Liver (tissue), 3 donors: ENCODE measurements at regions not wholly inside any gene's neighbourhood (a gene's known extent, or its start where the extent isn't known, plus 50 kb on each side); places are given as distances from the start of the nearest gene placed in this dataset.

ENCODE experiments used
- CTCF ChIP-seq: fragments of 150-350 bp; IDR thresholded peaks from 2 replicates; pipeline ENCODE4 v1.5.1; 2017; ENCODE audit warnings: improper control_type of control experiment, low read depth, low read length; ENCODE audit not compliant: missing input control
- EGR1 ChIP-seq, 2 donors: IDR thresholded peaks; 2 replicates each; pipeline ENCODE4 v1.6.1; 2016 to 2018; ENCODE audit warnings: antibody characterized with exemption in 2 of 2, low read depth in 2 of 2
- GABPA ChIP-seq, 2 donors: IDR thresholded peaks in 1 of 2; conservative IDR thresholded peaks in 1 of 2; 2 replicates each; pipeline ENCODE4 v1.6.1; 2016; ENCODE audit warnings: antibody characterized with exemption in 2 of 2, mild to moderate bottlenecking in 1 of 2, moderate library complexity in 1 of 2
- JUND ChIP-seq, 2 donors: IDR thresholded peaks; 2 replicates each; pipeline ENCODE4 v1.6.1; 2016; ENCODE audit warnings: antibody characterized with exemption in 2 of 2
- MAX ChIP-seq: IDR thresholded peaks from 2 replicates; pipeline ENCODE4 v1.6.1; 2016; ENCODE audit warnings: antibody characterized with exemption
- RAD21 ChIP-seq, 2 donors: IDR thresholded peaks; 2 replicates each; pipeline ENCODE4 v1.6.1; 2016; ENCODE audit warnings: antibody characterized with exemption in 2 of 2, mild to moderate bottlenecking in 2 of 2
- REST ChIP-seq: IDR thresholded peaks from 2 replicates; pipeline ENCODE4 v1.6.1; 2016; ENCODE audit warnings: antibody characterized with exemption, mild to moderate bottlenecking
- RXRA ChIP-seq, 2 donors: IDR thresholded peaks; 2 replicates each; pipeline ENCODE4 v1.6.1; 2017 to 2018; ENCODE audit warnings: antibody characterized with exemption in 2 of 2, mild to moderate bottlenecking in 1 of 2
- SP1 ChIP-seq: IDR thresholded peaks from 2 replicates; pipeline ENCODE4 v1.6.1; 2018; ENCODE audit warnings: antibody characterized with exemption, mild to moderate bottlenecking
- TAF1 ChIP-seq: conservative IDR thresholded peaks from 2 replicates; pipeline ENCODE4 v1.6.1; 2016; ENCODE audit warnings: antibody characterized with exemption, mild to moderate bottlenecking
- YY1 ChIP-seq: IDR thresholded peaks from 2 replicates; pipeline ENCODE4 v1.6.1; 2016; ENCODE audit warnings: antibody characterized with exemption, mild to moderate bottlenecking
- ZBTB33 ChIP-seq: IDR thresholded peaks from 2 replicates; pipeline ENCODE4 v1.6.1; 2016; ENCODE audit warnings: antibody characterized with exemption
- donor health status: healthy.
- donor health status: healthy.

- no peak for TF ChIP-seq CTCF
- TF ChIP-seq YY1: no peak
- no peak for TF ChIP-seq RXRA (IDR thresholded peaks at IDR 0.05)
- TF ChIP-seq RAD21 (IDR thresholded peaks at IDR 0.05): no peak
- no peak for TF ChIP-seq REST
- TF ChIP-seq JUND (IDR thresholded peaks at IDR 0.05): no peak
- TF ChIP-seq GABPA (IDR thresholded peaks at IDR 0.05 in 1 of 2, conservative IDR thresholded peaks at IDR 0.05 in 1 of 2): no peak
- TF ChIP-seq SP1: no peak
- TF ChIP-seq MAX: no peak
- no peak for TF ChIP-seq EGR1 (IDR thresholded peaks at IDR 0.05; ENCODE audit: low read depth in 2 of 2)
- TF ChIP-seq TAF1: no peak
- no peak for TF ChIP-seq ZBTB33
Observed at GRCh38 chr2:58414506-58414905, 173.4 kb upstream of the FANCL start.
